T-helper 1 cell (primary cell): ENCODE measurements at regions not wholly inside any gene's neighbourhood (a gene's known extent, or its start where the extent isn't known, plus 50 kb on each side); places are given as distances from the start of the nearest gene placed in this dataset.
"Not testable (repeated sequence)": the region's sequence is repeated elsewhere in the genome, so short reads cannot be mapped to it uniquely, and the experiment has no call there.

Source experiments
- DNase-seq, 5 donors: peaks; one replicate each; pipeline ENCODE4 v3.0.0-alpha.2; 2012 to 2020

GRCh38 chr21:31449921-31450535 lies 106.0 kb upstream of the TIAM1 start:
- DNase-seq, result no peak

- no peak for DNase-seq
These were observed 104.4 kb upstream of the TIAM1 start for GRCh38 chr21:31448496-31448895.

DNA sequence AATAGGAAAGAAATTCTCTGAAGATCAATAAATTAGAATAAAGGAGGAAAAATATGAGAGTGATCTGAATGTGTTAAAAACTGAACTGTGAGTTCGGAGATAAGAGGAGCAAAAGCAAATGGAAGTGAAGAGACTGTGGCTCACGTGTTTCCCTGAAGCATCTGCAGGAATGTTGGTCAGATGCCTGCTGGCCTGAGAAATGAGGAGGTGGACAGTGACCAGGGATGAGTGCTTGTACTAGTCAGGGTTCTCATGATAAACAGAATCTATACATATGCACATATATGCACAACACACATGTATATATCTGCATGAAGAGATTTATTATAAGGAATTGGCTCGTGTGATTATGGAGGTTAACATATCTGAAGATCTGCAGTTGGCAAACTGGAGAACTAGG lies 103.4 kb upstream of the TIAM1 start:
- no peak for DNase-seq

- DNase-seq, result peak in 2 of 5 donors; percentile 3 to 69
These were observed 102.3 kb upstream of the TIAM1 start for GRCh38 chr21:31446226-31446855.

- no peak for DNase-seq
These were observed 101.1 kb upstream of the TIAM1 start for GRCh38 chr21:31445137-31445536.

DNA sequence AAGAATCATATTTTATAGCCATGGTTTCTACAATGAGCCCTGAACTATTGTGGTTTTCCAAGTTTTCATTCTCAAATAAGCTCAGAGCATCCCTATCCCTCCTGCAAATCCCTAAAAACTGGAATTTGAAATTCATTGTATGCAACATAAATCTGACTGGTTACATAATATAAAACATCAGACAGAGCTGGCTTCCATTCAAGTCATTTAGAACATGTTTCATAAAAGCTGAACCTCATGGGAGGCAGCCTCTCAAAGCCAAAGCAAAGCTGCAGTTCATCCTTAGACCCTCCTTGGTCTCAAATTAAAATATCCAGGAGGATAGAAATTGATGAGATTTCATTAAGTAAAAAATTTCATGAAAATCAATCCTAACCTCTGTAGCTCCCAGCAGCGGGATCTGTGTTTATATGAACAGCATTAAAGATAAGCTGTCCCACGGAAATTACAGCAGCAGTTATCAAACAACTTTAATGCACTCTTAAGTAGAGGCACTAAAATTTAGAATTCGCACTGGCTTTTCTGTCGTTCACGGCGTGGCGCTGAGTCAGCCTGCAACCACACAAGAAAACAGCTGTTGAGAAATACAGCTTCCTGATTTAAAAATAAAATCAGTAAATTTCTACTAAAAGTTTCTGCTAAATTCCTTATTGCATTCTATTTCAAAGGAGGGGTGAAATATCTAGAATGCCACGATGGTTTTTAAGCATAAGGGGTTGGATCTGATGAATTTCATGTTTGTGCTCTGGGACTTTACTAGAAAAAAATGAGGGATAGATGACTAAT lies 99.9 kb upstream of the TIAM1 start:
- DNase-seq, result no peak

DNA sequence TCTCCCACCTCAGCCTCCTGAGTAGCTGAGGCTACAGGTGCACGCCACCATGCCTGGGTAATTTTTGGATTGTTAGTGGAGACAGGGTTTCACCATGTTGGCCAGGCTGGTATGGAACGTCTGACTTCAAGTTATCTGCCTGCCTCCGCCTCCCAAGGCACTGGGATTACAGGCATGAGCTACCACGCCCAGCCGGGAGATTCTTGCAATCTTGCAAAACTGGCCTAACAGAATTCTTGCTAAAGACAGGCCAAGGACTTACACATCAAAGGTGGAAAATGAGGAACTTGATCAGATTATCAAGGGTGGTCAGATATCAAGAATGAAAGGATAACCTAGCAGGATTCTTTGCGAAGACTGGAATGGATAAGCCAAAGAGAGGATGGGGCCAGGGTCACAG lies 98.3 kb upstream of the TIAM1 start:
- DNase-seq, result no peak

DNA sequence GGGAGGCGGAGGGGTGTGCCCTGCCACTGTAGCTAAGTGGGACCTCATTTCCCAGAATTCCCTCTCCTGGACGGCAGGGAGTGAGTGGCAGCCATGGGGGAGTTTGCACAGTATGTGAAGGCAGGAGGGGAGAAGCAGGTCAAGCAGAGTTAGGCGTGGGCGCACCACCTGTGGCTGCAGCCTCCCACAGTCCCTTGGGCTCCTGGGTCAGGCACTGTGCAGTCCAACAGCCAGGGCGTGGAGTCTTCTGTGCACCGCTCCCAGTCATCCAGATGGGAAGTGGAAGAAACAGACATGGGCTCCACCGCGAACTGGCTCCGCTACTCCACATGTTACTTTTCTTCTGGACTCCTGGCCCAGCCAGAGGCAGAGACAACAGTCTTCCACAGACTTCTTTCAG lies 85.4 kb upstream of the TIAM1 start:
- no peak for DNase-seq

- DNase-seq, result peak in 1 of 5 donors; percentile 41
These were observed 82.3 kb upstream of the TIAM1 start for GRCh38 chr21:31426235-31426797.

DNA sequence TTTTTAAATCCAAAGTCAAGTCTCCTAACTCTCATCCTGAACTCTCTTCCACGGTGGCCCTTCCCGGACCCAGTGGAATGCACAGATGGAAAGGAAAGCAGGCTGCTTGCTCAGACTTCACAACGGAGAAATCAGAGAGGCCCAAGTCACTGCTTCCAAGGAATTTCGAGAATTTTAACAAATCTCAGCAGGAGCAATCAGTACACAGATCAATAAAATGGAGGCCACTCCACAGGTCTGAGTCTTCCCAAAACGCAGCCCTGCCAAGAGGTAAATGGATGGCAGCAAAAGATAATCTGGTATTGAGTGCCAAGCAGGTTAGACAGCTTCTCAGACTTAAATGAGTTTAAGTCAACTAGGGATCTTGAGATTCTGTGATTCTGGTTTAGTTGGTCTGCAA lies 81.1 kb upstream of the TIAM1 start:
- DNase-seq, result no peak

GRCh38 chr21:31424058-31424457 lies 80.0 kb upstream of the TIAM1 start:
- no peak for DNase-seq

GRCh38 chr21:31420988-31421387 lies 76.9 kb upstream of the TIAM1 start:
- no peak for DNase-seq

DNA sequence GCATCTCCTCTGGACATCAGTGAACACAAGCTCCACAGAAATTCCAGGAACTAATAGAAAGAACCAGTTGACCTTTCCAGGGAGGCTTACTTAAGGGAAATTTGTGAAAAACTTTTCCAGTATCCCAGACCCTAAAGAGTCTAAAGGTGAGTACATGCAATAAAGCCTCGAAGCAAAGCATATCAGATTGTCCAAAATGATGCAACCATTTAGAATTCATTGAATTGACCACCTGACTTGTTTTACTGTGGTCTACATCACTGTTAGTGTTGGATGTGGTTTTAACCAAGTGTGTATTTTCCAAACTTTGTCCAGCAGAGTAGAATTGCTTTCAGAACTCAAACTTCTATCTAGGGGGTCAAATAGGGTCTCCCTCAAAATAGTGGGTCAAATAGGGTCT lies 76.3 kb upstream of the TIAM1 start:
- DNase-seq, result no peak

DNA sequence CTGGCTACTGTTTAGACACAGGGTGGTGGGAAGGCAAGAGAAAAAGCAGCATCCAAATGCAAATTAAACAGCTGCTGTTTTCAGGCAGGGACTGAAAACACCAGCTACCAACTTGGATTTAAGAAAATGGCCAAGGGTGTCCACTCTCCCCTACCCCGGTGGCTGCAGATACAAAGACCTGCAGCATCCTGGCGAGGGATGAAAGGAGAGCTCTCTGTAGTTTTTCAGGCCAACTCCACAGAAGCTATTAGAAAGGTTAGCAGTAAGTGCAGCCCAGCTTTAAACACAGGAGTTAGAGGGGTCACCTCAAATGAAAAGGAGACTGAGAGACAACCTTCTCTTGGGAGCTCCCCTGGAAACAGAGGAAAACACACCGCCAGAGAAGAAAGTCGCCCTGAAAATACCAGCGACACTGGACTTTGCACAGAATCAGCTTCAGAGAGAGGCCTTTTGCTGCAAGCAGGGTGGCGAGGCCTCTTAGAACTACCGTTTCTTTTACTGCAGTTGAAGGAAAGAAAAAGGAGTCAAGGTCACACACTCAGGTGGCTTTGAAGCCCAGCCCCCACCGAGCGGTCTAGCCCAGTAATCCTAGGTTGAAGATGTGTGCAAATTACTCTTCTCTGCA lies 74.4 kb upstream of the TIAM1 start:
- no peak for DNase-seq

GRCh38 chr21:31417214-31417613 lies 73.2 kb upstream of the TIAM1 start:
- DNase-seq, result not testable (repeated sequence)

- no peak for DNase-seq
These were observed 72.4 kb upstream of the TIAM1 start for GRCh38 chr21:31416465-31416864.

- DNase-seq, result no peak
These were observed 70.4 kb upstream of the TIAM1 start for GRCh38 chr21:31414263-31415000.

- DNase-seq, result no peak
These were observed 69.6 kb upstream of the TIAM1 start for GRCh38 chr21:31413698-31414097.

GRCh38 chr21:31410499-31411131 lies 66.6 kb upstream of the TIAM1 start:
- DNase-seq, result peak in 1 of 5 donors; percentile 11

DNA sequence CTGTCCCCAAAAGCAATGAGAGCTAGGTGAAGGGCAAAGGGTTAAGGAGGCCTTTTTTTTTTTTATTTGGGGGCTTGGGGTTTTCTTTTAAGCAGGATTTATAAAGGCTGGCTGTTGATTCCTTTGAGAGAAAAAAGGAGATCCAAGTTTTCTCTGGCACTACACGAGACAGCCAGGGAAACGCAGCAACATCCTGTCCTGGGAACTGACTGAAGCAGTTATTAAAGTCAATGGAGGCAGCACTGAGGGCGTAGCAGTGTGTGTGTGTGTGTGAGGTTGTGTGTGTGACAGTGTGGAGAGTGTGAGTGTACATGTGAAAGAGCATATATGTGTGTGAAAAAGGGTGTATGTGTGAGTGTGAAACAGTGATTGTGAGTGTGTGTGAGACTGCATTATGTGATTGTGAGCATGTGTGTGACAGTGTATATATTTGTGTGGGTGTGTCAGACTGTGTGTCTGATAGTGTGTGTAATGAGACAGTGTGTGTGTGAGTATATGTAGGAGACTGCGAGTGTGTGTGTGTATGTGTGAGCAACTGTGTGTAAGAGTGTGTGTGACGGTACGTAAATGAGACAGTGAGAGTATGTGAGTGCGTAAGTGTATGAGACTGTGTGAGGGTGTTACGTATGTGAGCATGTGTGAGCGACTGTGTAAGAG lies 65.9 kb upstream of the TIAM1 start:
- DNase-seq, result no peak

DNA sequence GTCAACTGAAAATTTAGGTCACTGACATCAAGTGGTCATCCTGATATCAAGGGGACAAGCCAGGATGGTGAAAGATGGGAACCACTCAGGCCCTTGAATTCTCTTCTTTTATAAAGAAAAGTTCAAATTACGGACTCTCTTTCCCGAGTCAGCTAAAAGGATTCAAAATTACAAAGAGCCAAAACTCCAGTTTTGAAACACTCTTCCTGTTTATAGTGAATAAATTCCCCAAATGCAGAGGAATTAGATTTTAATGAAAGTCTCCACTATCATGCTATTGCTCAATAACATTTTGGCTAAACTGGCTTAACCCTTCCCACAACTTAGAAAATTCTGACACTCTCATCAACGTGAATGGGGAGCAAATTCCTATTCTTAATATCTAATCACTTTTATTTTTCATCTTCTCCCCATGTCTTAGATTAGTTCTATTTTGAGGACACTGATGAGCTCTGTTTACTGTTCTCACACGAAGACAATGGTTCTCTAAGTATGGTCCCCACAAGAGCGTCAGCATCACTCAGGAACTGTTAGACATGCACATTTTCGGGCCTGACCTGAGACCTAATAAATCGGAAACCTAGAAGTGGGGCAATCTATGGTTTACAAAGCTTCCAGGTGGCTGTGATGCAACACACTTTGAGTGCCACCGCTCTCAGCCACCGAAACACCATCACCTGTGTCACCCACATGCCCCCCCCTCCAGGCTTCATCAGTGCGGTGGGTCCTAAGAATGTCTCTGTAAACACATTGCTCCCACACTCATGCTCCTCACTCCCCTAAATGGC lies 64.4 kb upstream of the TIAM1 start:
- DNase-seq, result no peak
